Astrocyte of the spinal cord (primary cell): ENCODE measurements at regions not wholly inside any gene's neighbourhood (a gene's known extent, or its start where the extent isn't known, plus 50 kb on each side); places are given as distances from the start of the nearest gene placed in this dataset.
"Not testable (repeated sequence)": the region's sequence is repeated elsewhere in the genome, so short reads cannot be mapped to it uniquely, and the experiment has no call there.

Experiments used
- DNase-seq: peaks from one replicate; pipeline ENCODE4 v3.0.0; 2011; ENCODE audit warnings: low read depth, low spot score
- H3K4me3 ChIP-seq: 2 replicates; pipeline ENCODE4 v1.5.1; 2011; ENCODE audit warnings: low read depth, mild to moderate bottlenecking, low read length, moderate library complexity
- in situ Hi-C: cut with HindIII; loops from 2 replicates; pipeline ENCODE4 v1.10.0; 2017; ENCODE audit warnings: low sequenced_read_pairs
- TF ChIP-seq, protein P1 (sequence below): IDR thresholded peaks from 2 replicates; pipeline ENCODE4 v1.5.1; 2012; ENCODE audit warnings: low read depth, mild to moderate bottlenecking, low read length, inconsistent platforms

DNA sequence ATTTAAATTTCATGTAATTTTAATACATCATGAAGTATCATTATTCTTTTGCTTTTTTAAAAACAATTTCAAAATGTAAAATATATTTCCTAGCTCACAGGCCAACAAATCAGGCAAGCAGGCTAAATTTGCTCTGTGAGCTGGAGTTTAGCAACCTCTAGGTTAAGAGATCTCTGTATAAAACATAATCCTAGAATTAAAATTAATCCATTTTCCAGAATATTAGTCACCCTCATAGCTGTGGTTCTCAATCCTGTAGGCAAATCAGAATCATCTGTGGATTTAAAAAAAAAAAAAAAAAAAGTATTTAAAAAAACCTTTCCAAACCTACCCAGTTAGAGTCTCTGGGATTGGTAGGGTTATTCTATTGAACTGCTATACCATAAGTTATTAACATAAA lies 209.7 kb downstream of the MINAR1 start:
- in situ Hi-C loops, result no loop called here

DNA sequence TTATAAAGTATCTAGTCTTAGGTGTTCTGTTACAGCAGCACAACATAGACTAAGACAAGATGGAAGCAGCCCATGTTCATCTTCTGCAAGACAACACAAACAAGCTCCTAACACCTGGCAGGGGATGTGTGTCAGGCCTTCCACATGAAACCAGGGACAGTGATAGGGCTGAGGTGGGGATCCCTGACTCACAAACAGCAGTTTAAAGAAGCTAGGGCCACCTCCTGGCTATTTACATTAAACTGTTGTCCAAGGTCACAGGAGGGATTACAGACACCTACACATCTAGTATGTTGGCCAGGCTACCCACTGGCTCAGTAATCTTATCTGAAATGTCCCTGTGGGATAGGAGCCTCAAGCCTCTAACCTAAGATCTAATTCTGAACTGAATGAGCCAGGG lies 211.3 kb downstream of the MINAR1 start:
- H3K4me3 ChIP-seq, result no peak overlapping the region
- no peak for DNase-seq
- in situ Hi-C loops, result no loop called here
- TF ChIP-seq, protein P1, sequence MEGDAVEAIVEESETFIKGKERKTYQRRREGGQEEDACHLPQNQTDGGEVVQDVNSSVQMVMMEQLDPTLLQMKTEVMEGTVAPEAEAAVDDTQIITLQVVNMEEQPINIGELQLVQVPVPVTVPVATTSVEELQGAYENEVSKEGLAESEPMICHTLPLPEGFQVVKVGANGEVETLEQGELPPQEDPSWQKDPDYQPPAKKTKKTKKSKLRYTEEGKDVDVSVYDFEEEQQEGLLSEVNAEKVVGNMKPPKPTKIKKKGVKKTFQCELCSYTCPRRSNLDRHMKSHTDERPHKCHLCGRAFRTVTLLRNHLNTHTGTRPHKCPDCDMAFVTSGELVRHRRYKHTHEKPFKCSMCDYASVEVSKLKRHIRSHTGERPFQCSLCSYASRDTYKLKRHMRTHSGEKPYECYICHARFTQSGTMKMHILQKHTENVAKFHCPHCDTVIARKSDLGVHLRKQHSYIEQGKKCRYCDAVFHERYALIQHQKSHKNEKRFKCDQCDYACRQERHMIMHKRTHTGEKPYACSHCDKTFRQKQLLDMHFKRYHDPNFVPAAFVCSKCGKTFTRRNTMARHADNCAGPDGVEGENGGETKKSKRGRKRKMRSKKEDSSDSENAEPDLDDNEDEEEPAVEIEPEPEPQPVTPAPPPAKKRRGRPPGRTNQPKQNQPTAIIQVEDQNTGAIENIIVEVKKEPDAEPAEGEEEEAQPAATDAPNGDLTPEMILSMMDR, result no peak

More for the DNA sequence above, 209.7 kb downstream of the MINAR1 start:
- TF ChIP-seq, protein P1, result no peak
- DNase-seq, result no peak
- no peak overlapping the region for H3K4me3 ChIP-seq

DNA sequence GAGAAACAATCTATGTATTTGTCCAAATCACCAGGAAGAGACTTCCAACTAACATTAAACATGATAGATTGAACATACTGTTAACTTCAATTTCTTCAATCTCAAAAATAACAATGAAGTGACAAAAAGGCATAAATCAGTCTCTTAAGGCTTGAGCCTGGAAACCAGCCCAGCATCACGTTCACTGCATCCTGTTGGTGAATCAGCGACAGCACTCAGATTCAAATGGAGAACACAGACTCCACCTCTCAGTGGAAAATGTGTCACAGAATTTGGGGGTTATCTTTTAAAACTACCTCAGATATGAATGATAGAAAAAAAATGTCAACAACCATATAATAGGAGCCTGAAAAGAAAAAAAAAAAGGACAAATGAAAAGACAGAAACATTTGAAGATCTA lies 212.0 kb downstream of the MINAR1 start:
- TF ChIP-seq, protein P1, result no peak
- in situ Hi-C loops, result no loop called here
- DNase-seq, result peak; percentile 65
- no peak overlapping the region for H3K4me3 ChIP-seq

DNA sequence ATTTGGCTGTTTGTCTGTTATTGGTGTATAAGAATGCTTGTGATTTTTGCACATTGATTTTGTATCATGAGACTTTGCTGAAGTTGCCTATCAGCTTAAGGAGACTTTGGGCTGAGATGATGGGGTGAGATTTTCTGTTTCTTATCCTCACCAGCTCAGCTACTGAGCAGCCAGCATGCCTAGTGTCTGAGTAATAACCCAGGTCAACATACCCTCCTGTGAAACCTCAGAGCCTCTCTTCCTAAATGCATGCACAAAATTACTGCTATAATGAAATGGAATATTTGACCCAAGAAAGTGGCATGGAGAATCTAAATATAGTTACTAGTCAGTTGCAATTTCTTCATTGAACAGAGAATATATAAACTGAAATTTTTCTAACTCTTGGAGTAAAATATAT lies 220.8 kb downstream of the MINAR1 start:
- in situ Hi-C loops, H3K4me3 ChIP-seq: not testable (repeated sequence)
- peak; percentile 53 for DNase-seq

DNA sequence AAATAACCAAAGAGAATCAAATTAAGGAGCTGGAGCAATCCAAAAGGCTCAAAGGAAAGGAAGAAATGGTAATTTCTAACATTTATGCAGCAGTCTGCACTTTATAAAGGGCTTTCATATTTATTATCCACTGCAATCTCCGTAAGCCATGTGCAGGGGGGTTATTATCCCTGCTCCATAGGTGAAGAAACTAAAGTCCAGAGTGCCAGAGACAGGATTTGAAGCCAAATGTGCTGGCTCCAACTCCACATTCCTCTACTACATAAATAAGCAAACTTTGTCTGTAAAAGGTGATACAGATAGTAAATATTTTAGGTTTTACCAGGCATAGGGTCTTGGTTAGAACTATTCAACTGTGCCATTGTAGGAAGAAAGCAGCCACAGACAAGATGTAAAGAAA lies 221.4 kb downstream of the MINAR1 start:
- TF ChIP-seq, protein P1, result no peak
- H3K4me3 ChIP-seq, result no peak overlapping the region
- DNase-seq, result no peak
- in situ Hi-C loops, result no loop called here

DNA sequence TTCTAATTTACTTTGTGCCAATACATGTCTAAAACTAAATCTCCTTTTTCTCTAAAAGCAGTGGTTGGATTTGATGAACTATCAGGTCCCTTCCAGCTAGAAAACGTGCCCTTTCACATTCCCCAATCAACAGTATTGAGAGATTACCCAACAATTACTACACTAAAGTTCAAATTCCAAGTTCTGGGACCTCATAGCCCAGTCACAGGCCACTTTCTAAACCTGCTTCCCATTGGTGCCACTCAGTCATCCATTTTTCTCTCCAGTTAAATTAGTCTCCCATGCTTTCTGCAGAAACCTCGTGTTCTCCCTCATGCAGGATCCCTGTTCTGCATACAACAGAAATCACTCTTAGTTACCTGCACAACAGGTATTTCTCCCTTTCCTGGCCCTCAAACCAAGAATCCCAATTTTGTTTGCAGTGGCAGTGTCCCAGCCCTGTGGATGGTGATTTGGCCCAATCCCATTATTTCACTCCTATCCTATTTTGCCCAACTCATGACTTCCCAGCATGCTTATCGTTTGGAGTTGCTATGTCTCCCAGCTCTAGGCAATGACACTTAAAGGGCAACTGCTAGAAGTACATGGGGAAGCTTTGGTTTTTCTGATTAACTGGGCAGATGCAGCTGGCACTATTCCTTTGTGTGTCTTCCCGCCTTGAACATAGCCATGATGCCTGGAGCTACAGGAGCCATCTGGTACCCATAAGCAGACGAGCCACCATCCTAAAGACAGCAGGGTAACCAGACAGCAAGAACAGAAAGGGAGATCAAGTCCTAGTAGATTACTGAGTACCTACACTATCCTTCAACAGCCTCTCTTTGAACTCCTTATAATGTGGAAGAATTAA lies 224.2 kb downstream of the MINAR1 start:
- H3K4me3 ChIP-seq, result no peak overlapping the region
- in situ Hi-C loops, result no loop called here
- TF ChIP-seq, protein P1, result no peak
- no peak for DNase-seq

DNA sequence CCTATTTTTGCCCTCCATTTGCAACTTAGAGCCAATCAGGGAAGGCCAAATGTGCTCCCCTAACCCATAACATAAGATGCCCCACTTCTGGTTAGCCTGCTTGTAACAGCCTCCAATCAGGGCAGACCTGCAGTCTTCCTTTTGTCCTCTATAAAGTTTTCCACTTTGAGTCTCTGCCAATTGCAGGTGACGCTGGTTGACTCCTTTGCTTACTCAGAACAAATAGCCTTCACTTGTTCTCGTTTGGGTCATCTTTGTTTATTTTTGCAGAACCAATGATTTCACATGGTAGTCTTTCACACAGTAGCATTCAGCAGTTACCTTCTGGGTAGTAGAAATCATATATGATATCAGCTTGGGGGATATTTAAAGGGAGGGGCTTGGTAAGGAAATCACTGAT lies 225.6 kb downstream of the MINAR1 start:
- in situ Hi-C loops, result no loop called here
- TF ChIP-seq, protein P1, result no peak
- no peak for DNase-seq
- H3K4me3 ChIP-seq, result no peak overlapping the region
